Esophagus muscularis mucosa (tissue), 3 donors: ENCODE measurements at regions not wholly inside any gene's neighbourhood (a gene's known extent, or its start where the extent isn't known, plus 50 kb on each side); places are given as distances from the start of the nearest gene placed in this dataset.

Experiments
- POLR2A ChIP-seq: fragments of 450-650 bp; IDR thresholded peaks from one replicate; pipeline ENCODE4 v1.6.1; 2017; ENCODE audit warnings: antibody characterized with exemption, moderate library complexity, mild to moderate bottlenecking, low read depth
- POLR2AphosphoS5 ChIP-seq, 2 donors: sonication (generic); formaldehyde crosslinking; IDR thresholded peaks; one replicate each; pipeline ENCODE4 v1.6.1; 2017; ENCODE audit warnings: antibody characterized with exemption in 2 of 2
- TF ChIP-seq, protein P1 (sequence below), 3 experiments: fragments of 200-600 bp in 2 of 3; fragments of 450-650 bp in 1 of 3; sonication (generic) in 2 of 3; IDR thresholded peaks; one replicate each; pipeline ENCODE4 v1.5.1; 2017 to 2019; ENCODE audit warnings: antibody characterized with exemption in 3 of 3, mild to moderate bottlenecking in 2 of 3, moderate library complexity in 1 of 3

DNA sequence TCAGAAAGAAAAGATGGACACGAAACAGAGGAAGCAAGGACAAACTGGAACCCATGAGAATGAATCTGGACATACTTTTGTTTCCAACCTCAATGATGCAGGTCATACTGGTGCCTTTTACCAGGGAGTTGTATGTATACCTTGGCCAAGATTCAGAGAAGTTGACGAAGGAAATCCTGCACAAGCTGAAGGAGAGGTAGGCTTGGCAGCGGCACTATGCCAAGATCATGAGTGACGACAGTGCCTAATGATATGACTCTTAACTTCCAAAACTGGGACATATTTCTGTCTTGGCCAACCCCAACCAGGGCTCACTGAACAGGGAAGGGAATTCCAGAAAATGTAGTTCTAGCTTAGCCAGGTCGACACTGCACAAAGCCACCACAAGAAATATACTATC, 149.2 kb upstream of the SLCO3A1 start:
- TF ChIP-seq, protein P1, sequence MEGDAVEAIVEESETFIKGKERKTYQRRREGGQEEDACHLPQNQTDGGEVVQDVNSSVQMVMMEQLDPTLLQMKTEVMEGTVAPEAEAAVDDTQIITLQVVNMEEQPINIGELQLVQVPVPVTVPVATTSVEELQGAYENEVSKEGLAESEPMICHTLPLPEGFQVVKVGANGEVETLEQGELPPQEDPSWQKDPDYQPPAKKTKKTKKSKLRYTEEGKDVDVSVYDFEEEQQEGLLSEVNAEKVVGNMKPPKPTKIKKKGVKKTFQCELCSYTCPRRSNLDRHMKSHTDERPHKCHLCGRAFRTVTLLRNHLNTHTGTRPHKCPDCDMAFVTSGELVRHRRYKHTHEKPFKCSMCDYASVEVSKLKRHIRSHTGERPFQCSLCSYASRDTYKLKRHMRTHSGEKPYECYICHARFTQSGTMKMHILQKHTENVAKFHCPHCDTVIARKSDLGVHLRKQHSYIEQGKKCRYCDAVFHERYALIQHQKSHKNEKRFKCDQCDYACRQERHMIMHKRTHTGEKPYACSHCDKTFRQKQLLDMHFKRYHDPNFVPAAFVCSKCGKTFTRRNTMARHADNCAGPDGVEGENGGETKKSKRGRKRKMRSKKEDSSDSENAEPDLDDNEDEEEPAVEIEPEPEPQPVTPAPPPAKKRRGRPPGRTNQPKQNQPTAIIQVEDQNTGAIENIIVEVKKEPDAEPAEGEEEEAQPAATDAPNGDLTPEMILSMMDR (IDR thresholded peaks at IDR 0.05), result no peak
- TF ChIP-seq POLR2A (no peak), POLR2AphosphoS5 (IDR thresholded peaks at IDR 0.05) (no peak)
